Activated CD8-positive, alpha-beta memory T cell treated with anti-CD3 and anti-CD28 coated beads, Interleukin-2, amount 10 ng/mL, durations not matched to agents 7 days and 5 days (primary cell): ENCODE measurements at regions not wholly inside any gene's neighbourhood (a gene's known extent, or its start where the extent isn't known, plus 50 kb on each side); places are given as distances from the start of the nearest gene placed in this dataset.
"Not testable (repeated sequence)": the region's sequence is repeated elsewhere in the genome, so short reads cannot be mapped to it uniquely, and the experiment has no call there.

Experiments used
- ATAC-seq: fragments of 150-1000 bp; cut with Tn5 transposase; one replicate; pipeline ENCODE4 v1.10.0; 2021; ENCODE audit warnings: moderate library complexity
- CTCF ChIA-PET: fragments of 350-600 bp; sonication (Branson Sonifier 250); formaldehyde crosslinking; loops from one replicate; lab custom pipeline; 2021; ENCODE audit warnings: antibody characterized with exemption; lab: Charles Lee
- DNase-seq: peaks from one replicate; pipeline ENCODE4 v3.0.0-alpha.2; 2020
- H3K27ac Mint-ChIP-seq: one replicate; pipeline ENCODE4 v1.8.0; 2021; ENCODE audit warnings: mild to moderate bottlenecking, mixed read lengths
- H3K27me3 Mint-ChIP-seq: one replicate; pipeline ENCODE4 v1.8.0; 2021; ENCODE audit warnings: mixed read lengths
- H3K36me3 Mint-ChIP-seq: one replicate; pipeline ENCODE4 v1.8.0; 2021; ENCODE audit warnings: mild to moderate bottlenecking, mixed read lengths
- H3K4me1 Mint-ChIP-seq: one replicate; pipeline ENCODE4 v1.8.0; 2021; ENCODE audit warnings: mixed read lengths
- H3K4me3 Mint-ChIP-seq: one replicate; pipeline ENCODE4 v1.8.0; 2021; ENCODE audit warnings: mild to moderate bottlenecking, moderate library complexity, mixed read lengths
- H3K9me3 Mint-ChIP-seq: one replicate; pipeline ENCODE4 v1.8.0; 2022; ENCODE audit warnings: low read depth, mixed read lengths

DNA sequence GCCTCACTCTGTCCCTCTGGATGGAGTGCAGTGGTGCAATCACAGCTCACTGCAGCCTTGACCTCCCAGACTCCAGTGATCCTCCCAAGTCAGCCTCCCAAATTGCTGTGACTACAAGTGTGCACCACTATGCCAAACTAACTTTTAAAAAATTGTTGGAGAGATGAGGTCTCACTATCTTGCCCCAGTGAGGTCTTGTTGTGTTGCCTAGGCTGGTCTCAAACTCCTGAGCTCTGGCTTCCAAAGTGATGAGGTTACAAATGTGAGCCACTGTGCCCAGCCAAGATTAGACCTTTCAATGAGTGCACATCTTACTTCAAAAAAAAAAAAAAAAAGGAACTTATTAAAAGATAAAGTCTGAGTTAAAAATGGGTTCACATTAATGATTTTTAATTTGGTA is 1838.1 kb upstream of the DEFB115 start:
- Mint-ChIP-seq H3K4me1 (no peaks in the 10 kb centered on the region), H3K4me3 (no peak overlapping the region), H3K27ac (no peak overlapping the region), H3K9me3 (no peaks in the 10 kb centered on the region), H3K36me3 (no peaks in the 10 kb centered on the region), H3K27me3 (no peaks in the 10 kb centered on the region)
- no peak for ATAC-seq
- DNase-seq: no peak
- CTCF ChIA-PET: no interaction called here

DNA sequence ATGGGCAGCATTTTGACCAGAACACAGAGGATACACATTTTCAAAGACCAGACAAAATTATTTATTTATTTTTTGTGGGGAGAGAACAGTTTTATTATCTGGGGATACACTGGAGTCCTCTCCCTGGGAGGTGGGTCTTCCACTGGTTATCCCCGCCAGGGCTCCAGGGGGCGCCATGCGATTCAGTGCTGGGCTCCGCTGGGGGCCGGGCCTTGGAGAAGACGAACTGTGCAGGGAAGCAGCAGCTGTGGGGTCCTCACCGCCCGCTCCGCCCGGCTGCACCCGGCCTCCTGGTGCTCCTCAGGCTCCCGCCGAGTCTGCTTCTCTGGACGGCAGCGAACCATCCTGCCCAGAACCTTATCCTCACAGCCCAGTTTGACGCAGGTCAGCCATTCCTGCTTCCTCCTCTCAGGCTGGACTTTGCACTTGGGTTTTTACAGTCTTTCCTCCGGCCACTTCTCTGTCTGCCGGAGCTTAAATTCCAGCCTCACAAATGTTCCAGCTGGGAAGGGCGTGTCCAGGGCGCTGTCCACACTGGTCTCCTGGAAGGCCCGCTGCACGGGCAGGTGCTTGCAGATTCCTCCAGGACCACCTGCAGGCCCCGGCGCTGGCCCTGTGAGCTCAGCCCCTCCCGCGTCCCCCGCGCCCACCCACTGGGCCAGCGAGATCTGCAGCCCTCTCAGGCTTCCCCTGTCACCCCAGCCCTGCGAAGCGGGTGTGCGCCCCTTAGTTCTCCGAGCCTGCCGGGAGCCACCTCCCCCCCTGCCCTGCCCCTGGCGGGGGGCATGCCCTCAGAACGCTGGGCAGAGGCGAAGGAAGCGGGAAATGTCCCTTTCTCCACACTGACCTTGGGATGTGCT is 1830.0 kb upstream of the DEFB115 start:
- Mint-ChIP-seq H3K9me3 (no peaks in the 10 kb centered on the region), H3K4me3 (no peak overlapping the region), H3K27me3 (peaks cover 17% of the 10 kb centered on the region), H3K27ac (no peak overlapping the region), H3K4me1 (no peaks in the 10 kb centered on the region), H3K36me3 (no peaks in the 10 kb centered on the region)
- CTCF ChIA-PET: no interaction called here
- DNase-seq: no peak
- no peak for ATAC-seq

DNA sequence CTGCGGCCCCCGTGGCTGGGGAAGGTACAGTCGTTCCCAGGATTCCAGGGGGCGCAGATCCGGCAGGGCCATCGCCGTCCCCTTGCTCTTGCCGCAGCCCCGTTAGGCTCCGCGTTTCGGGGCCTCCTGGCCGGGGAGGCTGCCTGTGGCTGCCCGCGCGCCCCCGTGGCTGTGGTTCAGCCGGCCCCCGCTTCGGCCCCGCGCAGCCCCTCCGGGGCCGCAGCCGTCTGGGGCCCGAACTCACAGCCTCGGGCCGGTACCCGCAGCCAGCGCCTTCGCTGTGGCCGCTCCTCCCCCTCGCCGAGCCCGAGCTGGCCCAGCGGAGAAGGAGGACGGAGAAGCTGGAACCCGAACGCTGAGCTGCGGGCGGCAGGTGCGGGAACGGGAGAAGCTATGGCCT is 1826.9 kb upstream of the DEFB115 start:
- H3K36me3 Mint-ChIP-seq: no peaks in the 10 kb centered on the region
- no peaks in the 10 kb centered on the region for H3K9me3 Mint-ChIP-seq
- no peak overlapping the region for H3K4me3 Mint-ChIP-seq
- DNase-seq (no peak), ATAC-seq (no peak)
- CTCF ChIA-PET: no interaction called here
- no peaks in the 10 kb centered on the region for H3K4me1 Mint-ChIP-seq
- H3K27ac Mint-ChIP-seq: no peak overlapping the region
- peaks cover 19% of the 10 kb centered on the region for H3K27me3 Mint-ChIP-seq

DNA sequence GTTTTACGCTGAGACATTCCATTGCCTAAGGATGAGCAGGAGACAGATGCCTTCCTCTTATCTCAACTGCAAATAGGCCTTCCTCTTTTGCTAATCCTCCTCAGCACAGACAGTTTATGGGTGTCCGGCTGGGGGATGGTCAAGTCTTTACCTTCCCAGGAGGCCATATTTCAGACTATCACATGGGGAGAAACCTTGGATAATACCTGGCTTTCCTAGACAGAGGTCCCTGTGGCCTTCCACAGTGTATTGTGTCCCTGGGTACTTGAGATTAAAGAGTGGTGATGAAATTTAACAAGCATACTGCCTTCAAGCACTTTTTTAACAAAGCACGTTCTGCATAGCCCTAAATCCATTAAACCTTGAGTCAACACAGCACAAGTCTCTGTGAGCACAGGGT is 1816.7 kb upstream of the DEFB115 start:
- H3K36me3 Mint-ChIP-seq, CTCF ChIA-PET, DNase-seq: not testable (repeated sequence)

DNA sequence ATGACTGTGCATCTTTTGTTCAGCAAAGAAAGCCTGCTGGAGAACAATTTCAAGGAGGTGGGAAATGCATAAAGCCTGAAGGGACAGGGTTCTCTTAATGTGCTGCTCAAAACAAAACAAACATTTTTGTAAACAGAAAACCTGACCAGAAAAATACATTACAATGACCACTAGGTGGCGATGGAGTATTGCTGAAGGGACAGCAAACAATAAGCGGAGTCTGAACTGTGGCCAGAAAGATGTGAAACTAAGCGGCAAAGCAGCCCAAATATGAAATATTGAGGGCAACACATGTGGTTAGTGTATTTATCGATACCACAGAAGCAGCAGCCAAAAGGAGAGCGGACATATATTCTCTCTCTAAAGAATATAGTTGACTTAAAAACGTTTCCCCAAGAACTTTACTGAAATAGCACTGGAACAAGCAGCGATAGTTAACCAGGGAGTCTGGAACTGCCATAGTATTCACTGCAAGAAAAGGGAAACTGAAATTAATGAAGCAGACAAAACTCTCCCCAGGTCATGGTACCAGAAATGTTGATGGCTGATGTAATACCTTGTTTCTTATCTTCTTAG is 1814.2 kb upstream of the DEFB115 start:
- H3K9me3 Mint-ChIP-seq, H3K27ac Mint-ChIP-seq, H3K36me3 Mint-ChIP-seq: not testable (repeated sequence)
- DNase-seq: peak; percentile 46
- Mint-ChIP-seq H3K27me3 (peaks cover 15% of the 10 kb centered on the region), H3K4me1 (peaks cover 12% of the 10 kb centered on the region), H3K4me3 (peak overlapping the region; percentile 27)
- CTCF ChIA-PET: interaction anchor here (0.9 kb wide), 1 partner anchor 90 kb away, joined by 3 read pairs; no protein-coding TSS in a partner anchor
- peak; percentile 27 for ATAC-seq

More for the DNA sequence above, 1816.7 kb upstream of the DEFB115 start:
- H3K9me3 Mint-ChIP-seq, H3K4me3 Mint-ChIP-seq, ATAC-seq, H3K27ac Mint-ChIP-seq: not testable (repeated sequence)
- Mint-ChIP-seq H3K4me1 (peaks cover 12% of the 10 kb centered on the region), H3K27me3 (peaks cover 11% of the 10 kb centered on the region)

DNA sequence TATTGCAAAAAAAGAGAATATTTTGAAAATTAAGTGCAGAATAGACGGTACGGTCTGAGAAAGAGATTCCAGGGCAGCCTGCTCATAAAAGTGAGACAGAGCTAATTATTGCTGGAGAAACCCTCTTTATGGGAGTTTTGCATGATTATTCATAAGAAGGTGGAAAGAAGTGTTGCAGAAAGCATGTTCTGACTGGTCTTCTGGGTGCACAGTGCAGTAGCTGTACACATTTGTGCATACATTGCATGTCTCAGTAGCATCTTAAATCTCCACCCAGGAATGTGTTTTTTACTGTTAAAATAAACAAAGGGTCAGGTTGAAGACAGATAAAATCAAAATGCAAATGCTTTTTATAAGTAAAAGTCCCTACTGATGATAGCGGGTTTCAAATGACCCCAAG is 1813.6 kb upstream of the DEFB115 start:
- peak overlapping the region; percentile 12 for H3K27ac Mint-ChIP-seq
- peaks cover 15% of the 10 kb centered on the region for H3K27me3 Mint-ChIP-seq
- no peak for DNase-seq
- no peak for ATAC-seq
- no peak overlapping the region for H3K4me3 Mint-ChIP-seq
- H3K36me3 Mint-ChIP-seq: no peaks in the 10 kb centered on the region
- no peaks in the 10 kb centered on the region for H3K9me3 Mint-ChIP-seq
- CTCF ChIA-PET: interaction anchor here (0.9 kb wide), 1 partner anchor 89 kb away, joined by 3 read pairs; no protein-coding TSS in a partner anchor
- peaks cover 12% of the 10 kb centered on the region for H3K4me1 Mint-ChIP-seq

DNA sequence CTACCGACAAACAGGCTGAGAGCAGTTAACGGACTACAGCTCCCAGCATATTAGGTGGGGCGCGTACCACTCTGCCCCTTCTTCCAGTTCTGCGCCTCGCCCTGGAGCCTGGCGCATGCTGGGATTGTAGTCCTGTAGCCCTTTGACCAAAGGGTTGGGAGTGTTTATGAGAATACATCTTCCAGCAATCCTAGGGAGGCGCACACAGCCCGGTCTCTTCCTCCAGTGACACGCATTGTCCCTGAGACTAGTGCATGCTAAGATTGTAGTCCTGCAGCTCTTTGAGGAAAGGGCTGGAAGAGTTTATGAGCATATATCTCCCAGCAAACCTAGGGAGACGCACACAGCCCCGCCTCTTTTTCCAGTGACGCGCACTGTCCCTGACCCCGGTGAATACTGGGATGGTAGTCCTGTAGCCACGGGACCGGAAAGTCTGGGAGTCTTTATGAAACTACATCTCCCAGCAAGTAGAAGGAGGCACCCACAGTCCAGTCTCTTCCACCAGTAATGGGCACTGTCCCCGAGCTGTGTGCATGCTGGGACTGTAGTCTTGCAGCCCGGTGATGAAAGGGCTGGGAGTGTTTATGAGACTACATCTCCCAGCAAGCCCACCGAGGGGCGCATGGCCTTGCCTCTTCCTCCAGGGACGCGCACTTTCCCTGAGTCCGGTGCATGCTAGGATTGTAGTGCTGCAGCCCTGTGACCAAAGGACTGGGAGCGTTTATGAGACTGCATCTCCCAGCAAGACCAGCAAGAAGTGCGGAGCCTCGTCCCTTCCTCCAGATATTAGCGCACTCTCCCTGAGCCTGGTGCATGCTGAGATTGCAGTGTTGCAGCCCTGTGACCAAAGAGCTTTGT is 1812.2 kb upstream of the DEFB115 start:
- Mint-ChIP-seq H3K4me3 (peak overlapping the region; percentile 38), H3K4me1 (peaks cover 12% of the 10 kb centered on the region), H3K27me3 (peaks cover 15% of the 10 kb centered on the region)
- peak; percentile 82 for ATAC-seq
- H3K36me3 Mint-ChIP-seq, CTCF ChIA-PET, H3K27ac Mint-ChIP-seq, H3K9me3 Mint-ChIP-seq: not testable (repeated sequence)
- DNase-seq: peak; percentile 61

DNA sequence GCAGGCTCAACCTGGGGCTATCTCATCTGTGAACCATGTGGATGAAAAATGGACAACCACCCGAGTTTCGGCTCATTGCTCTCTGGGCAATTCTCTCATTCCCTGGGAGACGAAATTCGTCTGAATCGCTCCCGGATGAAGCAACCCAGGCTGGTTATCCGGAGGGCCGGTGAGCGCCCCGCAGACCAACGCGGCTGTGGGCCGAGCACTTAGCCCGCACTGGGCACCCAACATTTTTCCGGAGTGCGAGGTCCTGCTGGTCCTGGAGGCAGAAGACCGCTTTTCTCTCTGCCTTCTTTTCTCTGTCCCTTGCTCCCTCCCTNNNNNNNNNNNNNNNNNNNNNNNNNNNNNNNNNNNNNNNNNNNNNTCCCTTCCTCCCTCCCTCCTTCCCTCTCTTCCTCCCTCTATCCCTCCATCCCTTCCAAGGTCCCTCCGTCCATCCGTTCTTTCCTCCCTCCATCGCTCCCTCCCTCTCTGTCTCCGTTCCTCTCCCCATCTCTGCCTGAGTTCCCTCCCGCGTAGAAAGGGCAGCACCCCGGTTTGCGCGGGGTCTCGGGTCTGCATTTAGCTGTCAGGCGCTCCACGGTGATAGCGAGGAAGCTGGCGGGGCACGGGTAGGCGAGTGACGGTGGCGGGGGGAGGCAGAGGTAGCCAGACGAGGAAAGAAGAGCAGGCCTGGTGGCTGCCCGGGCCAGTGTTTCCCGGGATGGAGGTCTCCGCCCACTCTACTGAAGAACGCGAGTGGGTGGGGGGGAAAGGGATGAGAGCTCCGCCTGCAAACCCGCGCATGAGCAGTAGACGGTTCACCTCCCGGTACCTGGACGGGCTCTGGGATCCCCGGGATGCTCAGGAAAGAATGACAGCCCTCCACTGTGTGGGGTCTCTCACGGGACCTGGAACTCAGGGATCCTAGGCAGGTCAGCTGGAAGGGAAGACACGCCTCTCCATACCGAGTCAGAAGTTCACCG is 1809.7 kb upstream of the DEFB115 start:
- H3K4me1 Mint-ChIP-seq: peaks cover 12% of the 10 kb centered on the region
- H3K4me3 Mint-ChIP-seq, H3K27ac Mint-ChIP-seq, ATAC-seq, H3K36me3 Mint-ChIP-seq, CTCF ChIA-PET, DNase-seq, H3K9me3 Mint-ChIP-seq: not testable (repeated sequence)
- peaks cover 12% of the 10 kb centered on the region for H3K27me3 Mint-ChIP-seq

DNA sequence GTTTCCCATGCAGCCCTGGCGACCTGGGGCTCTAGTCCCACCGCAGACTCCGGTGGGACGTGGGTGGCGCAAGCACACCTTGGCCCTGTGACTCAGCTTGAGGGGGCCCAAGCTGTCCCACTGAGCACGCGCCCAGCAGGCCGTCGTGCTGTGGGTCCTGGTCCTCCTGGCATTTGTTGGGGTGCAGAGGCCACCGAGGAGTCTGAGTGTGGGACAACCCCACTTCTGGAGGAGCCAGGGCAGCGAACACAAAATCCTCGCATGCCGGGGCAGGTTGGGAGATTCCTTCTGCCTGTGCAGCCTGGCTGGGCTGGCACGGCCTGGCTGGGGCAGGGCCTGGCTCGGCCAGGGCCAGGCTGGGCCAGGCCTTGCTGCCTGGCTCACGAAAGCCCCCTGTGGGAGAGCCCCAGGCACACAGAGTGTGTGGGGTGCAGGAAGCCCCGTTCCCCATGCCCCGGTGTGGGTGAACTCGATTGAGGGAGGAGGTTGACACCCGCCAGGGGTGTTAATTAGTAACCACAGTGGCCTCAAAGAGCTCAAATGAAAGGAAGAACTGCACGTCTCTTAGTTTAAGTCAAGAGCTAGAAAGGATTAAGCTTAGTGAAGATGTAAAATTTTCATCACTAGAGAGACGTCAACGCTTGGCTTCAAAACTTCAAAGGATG is 1808.5 kb upstream of the DEFB115 start:
- CTCF ChIA-PET: no interaction called here
- no peak overlapping the region for H3K27ac Mint-ChIP-seq
- peaks cover 2% of the 10 kb centered on the region for H3K36me3 Mint-ChIP-seq
- H3K9me3 Mint-ChIP-seq: peaks cover 4% of the 10 kb centered on the region
- no peak overlapping the region for H3K4me3 Mint-ChIP-seq
- H3K4me1 Mint-ChIP-seq: peaks cover 2% of the 10 kb centered on the region
- peaks cover 8% of the 10 kb centered on the region for H3K27me3 Mint-ChIP-seq
- no peak for ATAC-seq
- no peak for DNase-seq

DNA sequence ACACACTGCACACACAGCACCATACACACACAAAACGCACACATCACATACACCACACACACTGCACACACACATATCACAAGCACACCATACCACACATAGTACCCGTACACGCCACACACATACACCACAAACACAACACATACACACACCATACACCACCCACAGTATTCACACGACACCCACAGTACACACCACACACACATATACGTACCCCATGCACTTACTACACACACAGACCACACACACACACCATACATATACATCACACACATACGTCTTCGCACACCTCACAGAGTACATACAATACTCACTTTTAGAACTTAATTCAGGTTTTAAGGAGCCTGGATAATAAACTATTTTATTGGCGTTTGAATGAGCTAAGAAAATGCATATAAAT is 1805.3 kb upstream of the DEFB115 start:
- DNase-seq (no peak), ATAC-seq (no peak)
- CTCF ChIA-PET: no interaction called here
- Mint-ChIP-seq H3K4me3 (no peak overlapping the region), H3K27me3 (no peaks in the 10 kb centered on the region), H3K9me3 (peaks cover 10% of the 10 kb centered on the region), H3K36me3 (peaks cover 2% of the 10 kb centered on the region), H3K27ac (no peak overlapping the region), H3K4me1 (no peaks in the 10 kb centered on the region)

DNA sequence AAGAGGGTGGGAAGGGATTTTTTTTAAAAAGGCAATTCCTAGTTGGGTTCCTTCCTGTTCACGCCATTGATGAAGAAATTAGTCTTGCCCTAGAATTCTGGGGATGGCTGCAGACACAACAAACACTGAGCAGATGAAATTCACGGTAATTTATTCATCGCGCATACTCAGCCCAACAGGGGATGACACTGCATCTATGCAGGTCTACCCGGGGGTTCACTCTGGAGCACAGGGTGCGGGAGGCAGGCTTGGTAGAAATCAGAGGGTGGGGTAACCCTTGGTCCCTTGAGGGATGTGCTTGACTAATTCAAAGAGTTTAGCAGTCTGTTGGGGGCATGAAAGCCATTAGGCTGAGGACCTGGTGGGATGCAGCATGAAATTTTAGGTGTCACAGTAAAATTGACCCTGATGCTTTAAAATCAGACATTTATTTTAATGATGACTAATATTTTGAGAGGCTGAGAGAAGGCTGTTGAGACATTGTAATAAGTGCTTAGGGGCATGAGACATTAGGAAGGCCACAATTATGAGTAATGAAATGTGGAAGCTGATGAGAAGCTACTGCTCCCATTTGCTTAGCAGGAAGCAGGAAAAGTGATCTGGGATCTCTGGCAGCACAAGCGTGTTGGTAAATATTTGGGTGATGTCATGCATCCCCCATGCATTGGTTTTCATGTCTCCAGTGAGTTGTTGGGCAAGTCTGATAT is 1800.3 kb upstream of the DEFB115 start:
- H3K27me3 Mint-ChIP-seq, CTCF ChIA-PET, H3K4me1 Mint-ChIP-seq, H3K4me3 Mint-ChIP-seq, H3K36me3 Mint-ChIP-seq, ATAC-seq, DNase-seq, H3K27ac Mint-ChIP-seq: not testable (repeated sequence)
- H3K9me3 Mint-ChIP-seq: peaks cover 11% of the 10 kb centered on the region

DNA sequence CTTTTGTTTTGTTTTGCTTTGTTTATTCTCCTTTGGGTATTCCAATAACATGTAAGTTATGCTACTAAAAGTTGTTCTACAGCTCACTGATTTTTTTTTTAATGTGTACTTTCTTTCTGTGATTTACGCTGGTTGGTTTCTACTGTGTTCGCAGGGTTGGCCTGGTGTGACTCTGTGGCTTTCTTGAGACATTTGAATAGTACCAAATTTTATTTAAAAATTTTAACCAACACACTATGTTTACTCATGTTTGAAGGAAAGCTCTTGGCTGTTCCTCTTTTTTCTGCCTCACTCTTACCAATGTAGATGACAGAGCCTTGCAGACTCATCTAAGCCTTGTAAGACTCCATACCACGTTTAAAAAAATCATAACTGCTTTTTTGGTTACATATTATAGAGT is 1784.9 kb upstream of the DEFB115 start:
- CTCF ChIA-PET: no interaction called here
- Mint-ChIP-seq H3K9me3 (peaks cover 6% of the 10 kb centered on the region), H3K4me1 (no peaks in the 10 kb centered on the region), H3K27ac (no peak overlapping the region), H3K36me3 (no peaks in the 10 kb centered on the region), H3K4me3 (no peak overlapping the region), H3K27me3 (peaks cover 4% of the 10 kb centered on the region)
- DNase-seq: no peak
- no peak for ATAC-seq
